ENCODE measurements at regions not wholly inside any gene's neighbourhood (a gene's known extent, or its start where the extent isn't known, plus 50 kb on each side); places are given as distances from the start of the nearest gene placed in this dataset.

DNA sequence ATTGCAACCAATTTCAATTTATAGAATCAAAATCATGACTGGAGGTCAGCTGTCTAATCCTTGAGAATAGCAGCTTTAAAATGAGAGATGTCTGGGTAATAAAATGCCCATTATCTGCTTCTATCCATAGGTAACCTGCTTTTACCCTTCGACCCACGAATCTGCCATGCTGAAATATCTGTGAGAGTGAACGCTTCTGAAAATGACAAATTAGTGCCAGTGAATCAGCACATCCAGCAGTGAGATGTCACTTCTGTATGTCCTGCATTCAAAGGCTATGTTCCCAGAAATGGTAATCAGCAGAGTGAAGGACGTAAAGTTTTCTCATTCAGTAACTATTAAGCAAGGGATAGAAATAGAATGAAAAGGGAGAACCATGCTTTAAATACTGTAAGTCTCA lies 532.4 kb upstream of the ITGA1 start:
- TF ChIP-seq, protein P1, sequence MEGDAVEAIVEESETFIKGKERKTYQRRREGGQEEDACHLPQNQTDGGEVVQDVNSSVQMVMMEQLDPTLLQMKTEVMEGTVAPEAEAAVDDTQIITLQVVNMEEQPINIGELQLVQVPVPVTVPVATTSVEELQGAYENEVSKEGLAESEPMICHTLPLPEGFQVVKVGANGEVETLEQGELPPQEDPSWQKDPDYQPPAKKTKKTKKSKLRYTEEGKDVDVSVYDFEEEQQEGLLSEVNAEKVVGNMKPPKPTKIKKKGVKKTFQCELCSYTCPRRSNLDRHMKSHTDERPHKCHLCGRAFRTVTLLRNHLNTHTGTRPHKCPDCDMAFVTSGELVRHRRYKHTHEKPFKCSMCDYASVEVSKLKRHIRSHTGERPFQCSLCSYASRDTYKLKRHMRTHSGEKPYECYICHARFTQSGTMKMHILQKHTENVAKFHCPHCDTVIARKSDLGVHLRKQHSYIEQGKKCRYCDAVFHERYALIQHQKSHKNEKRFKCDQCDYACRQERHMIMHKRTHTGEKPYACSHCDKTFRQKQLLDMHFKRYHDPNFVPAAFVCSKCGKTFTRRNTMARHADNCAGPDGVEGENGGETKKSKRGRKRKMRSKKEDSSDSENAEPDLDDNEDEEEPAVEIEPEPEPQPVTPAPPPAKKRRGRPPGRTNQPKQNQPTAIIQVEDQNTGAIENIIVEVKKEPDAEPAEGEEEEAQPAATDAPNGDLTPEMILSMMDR (IDR thresholded peaks at IDR 0.05): no peak
- no peak for TF ChIP-seq POLR2A (IDR thresholded peaks at IDR 0.05)
- no peak for TF ChIP-seq POLR2AphosphoS5 (IDR thresholded peaks at IDR 0.05)
